Fibroblast of the aortic adventitia (primary cell): ENCODE measurements at regions not wholly inside any gene's neighbourhood (a gene's known extent, or its start where the extent isn't known, plus 50 kb on each side); places are given as distances from the start of the nearest gene placed in this dataset.
A peak's percentile ranks its signal among the peaks of the same experiment; 100 is the strongest.
"Not testable (repeated sequence)": the region's sequence is repeated elsewhere in the genome, so short reads cannot be mapped to it uniquely, and the experiment has no call there.

Source experiments
- DNase-seq: peaks from one replicate; pipeline ENCODE4 v3.0.0-alpha.2; 2010; ENCODE audit warnings: low read depth
- H3K4me3 ChIP-seq: 2 replicates; pipeline ENCODE4 v1.5.1; 2011; ENCODE audit warnings: low read depth, mild to moderate bottlenecking, control low read depth, low read length, moderate library complexity
- TF ChIP-seq, protein P1 (sequence below): IDR thresholded peaks from 2 replicates; pipeline ENCODE4 v1.5.1; 2011; ENCODE audit warnings: mild to moderate bottlenecking, low read length, control low read depth, inconsistent platforms; ENCODE audit not compliant: insufficient read depth

DNA sequence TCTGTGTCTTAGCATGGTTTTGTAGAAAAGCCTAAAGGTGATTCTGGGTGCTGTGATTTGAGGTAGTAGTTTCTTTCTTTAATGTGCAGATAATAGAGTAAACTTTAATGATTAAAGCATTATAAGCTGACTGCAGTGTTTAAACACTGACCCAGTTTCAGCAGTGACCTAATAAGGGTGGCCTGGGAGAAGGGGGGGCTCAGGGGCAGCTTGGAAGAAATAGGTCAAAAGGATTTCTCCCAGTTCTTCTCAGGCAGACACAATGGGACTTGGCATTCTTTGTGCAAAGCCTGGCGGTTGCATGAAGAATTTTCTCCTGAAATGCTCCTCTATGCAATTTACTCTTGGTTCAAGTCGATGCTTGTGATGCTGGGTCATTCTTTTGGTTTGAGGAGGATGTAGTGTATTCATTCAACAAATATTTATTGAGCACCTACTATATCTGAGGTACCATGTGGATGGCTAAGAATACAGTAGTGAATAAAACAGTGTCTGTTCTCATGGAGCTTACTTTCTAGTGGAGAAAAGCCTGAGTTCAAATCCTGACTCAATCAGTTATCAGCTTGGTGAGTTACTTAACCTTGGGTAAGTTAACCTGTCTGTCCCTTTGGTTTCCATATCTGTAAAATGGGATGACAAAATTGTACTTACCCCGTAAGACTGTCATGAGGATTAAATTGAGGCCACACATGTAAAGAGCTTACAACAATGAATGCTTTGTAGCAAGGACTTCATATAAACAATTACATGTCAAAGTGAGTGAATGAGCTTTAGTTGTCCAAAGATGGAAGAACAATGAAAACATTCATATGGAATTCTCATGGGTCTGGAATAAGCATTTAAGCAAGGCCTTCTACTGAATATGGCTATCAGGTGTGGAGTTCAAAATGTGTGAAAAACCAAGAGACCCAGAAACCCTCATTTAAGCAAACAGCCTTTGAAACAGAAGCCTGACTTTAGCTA, 210.2 kb downstream of the KCNRG start:
- DNase-seq = no peak
- TF ChIP-seq, protein P1, sequence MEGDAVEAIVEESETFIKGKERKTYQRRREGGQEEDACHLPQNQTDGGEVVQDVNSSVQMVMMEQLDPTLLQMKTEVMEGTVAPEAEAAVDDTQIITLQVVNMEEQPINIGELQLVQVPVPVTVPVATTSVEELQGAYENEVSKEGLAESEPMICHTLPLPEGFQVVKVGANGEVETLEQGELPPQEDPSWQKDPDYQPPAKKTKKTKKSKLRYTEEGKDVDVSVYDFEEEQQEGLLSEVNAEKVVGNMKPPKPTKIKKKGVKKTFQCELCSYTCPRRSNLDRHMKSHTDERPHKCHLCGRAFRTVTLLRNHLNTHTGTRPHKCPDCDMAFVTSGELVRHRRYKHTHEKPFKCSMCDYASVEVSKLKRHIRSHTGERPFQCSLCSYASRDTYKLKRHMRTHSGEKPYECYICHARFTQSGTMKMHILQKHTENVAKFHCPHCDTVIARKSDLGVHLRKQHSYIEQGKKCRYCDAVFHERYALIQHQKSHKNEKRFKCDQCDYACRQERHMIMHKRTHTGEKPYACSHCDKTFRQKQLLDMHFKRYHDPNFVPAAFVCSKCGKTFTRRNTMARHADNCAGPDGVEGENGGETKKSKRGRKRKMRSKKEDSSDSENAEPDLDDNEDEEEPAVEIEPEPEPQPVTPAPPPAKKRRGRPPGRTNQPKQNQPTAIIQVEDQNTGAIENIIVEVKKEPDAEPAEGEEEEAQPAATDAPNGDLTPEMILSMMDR = no peak

GRCh38 chr13:50226515-50227155, 211.4 kb downstream of the KCNRG start:
- TF ChIP-seq, protein P1 = no peak
- no peak for DNase-seq
- H3K4me3 ChIP-seq = no peak overlapping the region

More for the DNA sequence above, 210.2 kb downstream of the KCNRG start:
- H3K4me3 ChIP-seq = no peak overlapping the region

DNA sequence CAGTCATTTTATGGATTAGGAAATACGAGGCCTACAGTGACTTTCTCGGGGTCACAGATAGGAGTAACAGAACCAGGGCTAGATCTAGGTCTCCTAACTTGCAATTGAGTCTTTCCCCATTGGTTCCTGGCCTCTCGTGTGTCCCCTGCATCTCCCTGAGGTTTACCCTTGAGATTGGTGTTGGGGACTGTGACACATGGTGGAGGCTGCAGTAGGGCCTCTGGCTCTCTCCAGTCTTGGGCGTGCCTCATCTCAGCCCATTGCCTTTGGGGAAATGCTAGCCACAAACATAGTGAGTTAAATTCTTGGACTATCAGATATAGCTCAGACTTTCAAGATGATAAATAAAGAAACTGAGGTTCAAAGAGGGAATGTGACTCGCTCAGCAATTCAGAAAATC, 212.1 kb downstream of the KCNRG start:
- TF ChIP-seq, protein P1 = no peak
- no peak for DNase-seq
- H3K4me3 ChIP-seq = no peak overlapping the region

DNA sequence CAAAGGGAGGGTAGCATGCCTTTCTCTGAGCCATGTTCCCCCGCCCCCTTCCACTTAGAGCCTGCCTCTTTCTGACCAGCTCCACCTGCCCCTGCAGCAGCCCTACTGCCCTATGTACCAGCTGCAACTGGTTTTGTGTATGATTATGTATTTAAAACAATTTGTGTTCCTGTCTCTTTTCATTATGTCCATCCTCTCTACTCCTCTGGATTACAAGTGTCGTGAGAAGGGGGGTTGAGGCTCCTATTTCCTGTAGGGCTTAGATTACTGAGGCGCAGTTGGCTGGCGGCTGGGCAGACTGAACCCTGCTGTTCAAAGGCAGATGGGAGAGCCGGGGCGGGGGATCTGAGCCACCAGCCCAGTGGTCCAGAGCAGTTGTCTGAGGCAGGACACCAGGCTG, 213.3 kb downstream of the KCNRG start:
- DNase-seq = no peak
- TF ChIP-seq, protein P1 = no peak
- H3K4me3 ChIP-seq = no peak overlapping the region

GRCh38 chr13:50229960-50230661, 214.9 kb downstream of the KCNRG start:
- H3K4me3 ChIP-seq = no peak overlapping the region
- DNase-seq = peak; percentile 81
- TF ChIP-seq, protein P1 = no peak

DNA sequence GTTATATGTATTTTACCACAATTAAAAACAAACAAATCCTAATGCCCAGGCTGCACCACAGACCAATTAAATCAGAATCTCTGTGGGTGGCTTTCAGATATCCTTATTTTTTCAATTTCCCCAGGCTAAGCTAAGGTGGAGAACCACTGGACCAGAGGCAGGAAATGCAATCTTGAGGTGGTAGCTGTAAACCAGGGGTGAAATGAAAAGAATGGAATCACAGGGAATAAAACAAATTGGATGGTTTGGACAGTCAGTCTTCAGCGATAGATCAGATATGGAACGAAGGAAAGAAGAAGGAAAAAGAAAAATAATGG, 215.4 kb downstream of the KCNRG start:
- H3K4me3 ChIP-seq = no peak overlapping the region
- TF ChIP-seq, protein P1 = no peak
- DNase-seq = no peak

DNA sequence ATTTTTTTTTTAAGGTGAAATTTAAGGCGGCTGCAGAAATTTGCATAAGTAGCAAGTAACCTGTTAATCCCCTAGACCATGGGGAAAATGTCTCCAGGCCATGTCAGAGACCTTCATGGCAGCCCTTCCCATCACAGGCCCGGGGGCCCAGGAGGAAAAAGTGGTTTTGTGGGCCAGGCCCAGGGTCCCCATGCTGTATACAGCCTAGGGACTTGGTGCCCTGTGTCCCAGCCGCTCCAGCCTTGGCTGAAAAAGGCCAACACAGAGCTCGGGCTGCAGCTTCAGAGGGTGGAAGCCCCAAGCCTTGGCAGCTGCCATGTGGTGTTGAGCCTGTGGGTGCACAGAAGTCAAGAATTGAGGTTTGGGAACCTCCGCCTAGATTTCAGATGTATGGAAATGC, 218.3 kb downstream of the KCNRG start:
- not testable (repeated sequence) for DNase-seq, H3K4me3 ChIP-seq
